SK-N-SH (cell line): ENCODE measurements at regions not wholly inside any gene's neighbourhood (a gene's known extent, or its start where the extent isn't known, plus 50 kb on each side); places are given as distances from the start of the nearest gene placed in this dataset.

Source experiments
- CTCF ChIA-PET: fragments of 300-600, 350-600 bp; formaldehyde crosslinking; extraction: SDS; loops from one replicate; lab custom pipeline; 2021; lab: Yijun Ruan, JAX
- POLR2A ChIA-PET: fragments of 350-600 bp; sonication (Branson Sonifier 250); formaldehyde crosslinking; extraction: SDS; loops from one replicate; lab custom pipeline; 2020; ENCODE audit warnings: antibody characterized with exemption, inconsistent platforms; lab: Yijun Ruan, JAX
- DNase-seq: peaks from one replicate; pipeline ENCODE4 v3.0.0; 2012
- H2AFZ ChIP-seq: fragments of 200-600 bp; sonication (generic); 2 replicates; pipeline ENCODE4 v1.8.1; 2016; ENCODE audit warnings: antibody characterized with exemption, mild to moderate bottlenecking, low read depth
- H3F3A ChIP-seq: fragments of 200-600 bp; sonication (generic); replicated peaks from 2 replicates; pipeline ENCODE3; 2016; ENCODE audit warnings: antibody characterized with exemption, mild to moderate bottlenecking; ENCODE audit not compliant: insufficient read depth
- H3K27ac ChIP-seq, 2 experiments: fragments of 200-500 bp in 1 of 2; fragments of 200-600 bp in 1 of 2; sonication (Bioruptor generic) in 1 of 2; sonication (generic), shearing (Covaris generic) in 1 of 2; 2 replicates each; pipeline versions ENCODE4 v1.5.1 to v1.6.1; 2014 to 2016; ENCODE audit warnings: low read depth in 2 of 2, inconsistent platforms in 1 of 2, low read length in 1 of 2, mild to moderate bottlenecking in 1 of 2, mixed read lengths in 1 of 2
- H3K27me3 ChIP-seq: fragments of 200-600 bp; sonication (generic), shearing (Covaris generic); 2 replicates; pipeline ENCODE4 v1.6.1; 2016; ENCODE audit warnings: mixed run types; ENCODE audit not compliant: insufficient read depth
- H3K36me3 ChIP-seq, 2 experiments: fragments of 200-500 bp in 1 of 2; fragments of 200-600 bp in 1 of 2; sonication (Bioruptor generic) in 1 of 2; sonication (generic) in 1 of 2; replicated peaks in 1 of 2; 2 replicates each; pipeline versions ENCODE3 to v1.5.1; 2014 to 2016; ENCODE audit warnings: low read length in 1 of 2, mild to moderate bottlenecking in 1 of 2; ENCODE audit not compliant: insufficient read depth in 2 of 2, control insufficient read depth in 1 of 2
- H3K4me1 ChIP-seq, 2 experiments: fragments of 200-500 bp in 1 of 2; fragments of 200-600 bp in 1 of 2; sonication (Bioruptor generic) in 1 of 2; sonication (generic), shearing (Covaris generic) in 1 of 2; 2 replicates each; pipeline versions ENCODE4 v1.5.1 to v1.6.1; 2014 to 2016; ENCODE audit warnings: low read depth in 1 of 2, low read length in 1 of 2, mixed run types in 1 of 2; ENCODE audit not compliant: insufficient read depth in 2 of 2, control insufficient read depth in 1 of 2
- H3K4me2 ChIP-seq: fragments of 200-600 bp; sonication (generic), shearing (Covaris generic); 2 replicates; pipeline ENCODE4 v1.6.1; 2017; ENCODE audit warnings: mixed run types
- H3K4me3 ChIP-seq, 2 experiments: fragments of 200-500 bp in 1 of 2; fragments of 200-600 bp in 1 of 2; sonication (Bioruptor generic) in 1 of 2; sonication (generic), shearing (Covaris generic) in 1 of 2; 2 replicates each; pipeline versions ENCODE4 v1.5.1 to v1.8.1; 2014 to 2016; ENCODE audit warnings: low read depth in 2 of 2, inconsistent platforms in 1 of 2, low read length in 1 of 2, mild to moderate bottlenecking in 1 of 2, mixed read lengths in 1 of 2, moderate library complexity in 1 of 2
- H3K79me2 ChIP-seq: fragments of 200-600 bp; sonication (generic); 2 replicates; pipeline ENCODE4 v1.8.1; 2017; ENCODE audit warnings: mild to moderate bottlenecking; ENCODE audit not compliant: insufficient read depth
- H3K9ac ChIP-seq: fragments of 200-600 bp; sonication (generic); 2 replicates; pipeline ENCODE4 v1.6.1; 2017; ENCODE audit warnings: mixed run types
- H3K9me2 ChIP-seq: fragments of 200-600 bp; sonication (generic); 2 replicates; pipeline ENCODE4 v1.6.1; 2017; ENCODE audit warnings: mixed run types
- H3K9me3 ChIP-seq: fragments of 200-600 bp; sonication (generic); 2 replicates; pipeline ENCODE4 v1.6.1; 2017; ENCODE audit warnings: mixed run types, mild to moderate bottlenecking, moderate library complexity
- H4K20me1 ChIP-seq: fragments of 200-600 bp; sonication (generic); 2 replicates; pipeline ENCODE4 v1.6.1; 2017; ENCODE audit warnings: mild to moderate bottlenecking, mixed run types; ENCODE audit not compliant: insufficient read depth
- CHD2 ChIP-seq: fragments of 150-350 bp; IDR thresholded peaks from 2 replicates; pipeline ENCODE4 v1.6.1; 2018; ENCODE audit warnings: low read length; ENCODE audit not compliant: partially characterized antibody
- EP300 ChIP-seq, 2 experiments: IDR thresholded peaks; 2 replicates each; pipeline versions ENCODE4 v1.4.0 to v1.6.1; 2012; ENCODE audit warnings: borderline replicate concordance in 1 of 2, low read depth in 1 of 2, low read length in 1 of 2
- EZH2phosphoT487 ChIP-seq: fragments of 200-600 bp; sonication (generic); IDR thresholded peaks from 2 replicates; pipeline ENCODE4 v1.6.1; 2017; ENCODE audit warnings: low read depth, mixed run types, mild to moderate bottlenecking, antibody characterized with exemption, moderate library complexity, borderline replicate concordance
- FOSL2 ChIP-seq: IDR thresholded peaks from 2 replicates; pipeline ENCODE4 v1.4.0; 2012; ENCODE audit warnings: low read depth, mild to moderate bottlenecking, moderate library complexity, borderline replicate concordance
- GABPA ChIP-seq: IDR thresholded peaks from 2 replicates; pipeline ENCODE4 v1.4.0; 2012; ENCODE audit warnings: low read depth, mild to moderate bottlenecking
- JUND ChIP-seq: IDR thresholded peaks from 2 replicates; pipeline ENCODE4 v1.4.0; 2012
- MXI1 ChIP-seq: IDR thresholded peaks from 2 replicates; pipeline ENCODE4 v1.6.1; 2012; ENCODE audit warnings: mild to moderate bottlenecking, low read depth, low read length, improper control_type of control experiment
- NRF1 ChIP-seq: IDR thresholded peaks from 2 replicates; pipeline ENCODE4 v1.6.1; 2012; ENCODE audit warnings: low read depth, mild to moderate bottlenecking, low read length
- POLR2AphosphoS5 ChIP-seq: IDR thresholded peaks from 2 replicates; pipeline ENCODE4 v1.6.1; 2012; ENCODE audit warnings: low read depth, low read length
- RXRA ChIP-seq: IDR thresholded peaks from 2 replicates; pipeline ENCODE4 v1.4.0; 2012; ENCODE audit warnings: low read depth, mild to moderate bottlenecking, borderline replicate concordance
- SMC3 ChIP-seq: IDR thresholded peaks from 2 replicates; pipeline ENCODE4 v1.6.1; 2012; ENCODE audit warnings: low read depth, low read length, improper control_type of control experiment
- TAF1 ChIP-seq: IDR thresholded peaks from 2 replicates; pipeline ENCODE4 v1.6.1; 2012; ENCODE audit warnings: low read depth, mild to moderate bottlenecking, low read length, moderate library complexity, borderline replicate concordance
- TEAD4 ChIP-seq: IDR thresholded peaks from 2 replicates; pipeline ENCODE4 v1.4.0; 2012; ENCODE audit warnings: mild to moderate bottlenecking, borderline replicate concordance; ENCODE audit not compliant: insufficient read depth
- YY1 ChIP-seq: IDR thresholded peaks from 2 replicates; pipeline ENCODE4 v1.4.0; 2012; ENCODE audit warnings: low read depth, mild to moderate bottlenecking
- WGBS: methylation state at CpG from one replicate; pipeline ENCODE4 v1.1.6; 2017; ENCODE audit warnings: low lambda C conversion rate; 5-methylcytosine and 5-hydroxymethylcytosine counted together
- TF ChIP-seq, protein P1 (sequence below): fragments of 200-600 bp; sonication (generic); IDR thresholded peaks from 2 replicates; pipeline ENCODE4 v1.6.1; 2017; ENCODE audit warnings: antibody characterized with exemption, mild to moderate bottlenecking, moderate library complexity
- TF ChIP-seq, protein P2 (sequence below): fragments of 150-350 bp; IDR thresholded peaks from 2 replicates; pipeline ENCODE4 v1.6.1; 2016; ENCODE audit warnings: mild to moderate bottlenecking, low read depth, low read length
- TF ChIP-seq, protein P3 (sequence below): fragments of 150-350 bp; IDR thresholded peaks from 2 replicates; pipeline ENCODE4 v1.6.1; 2017; ENCODE audit warnings: antibody characterized with exemption, low read length, low read depth, borderline replicate concordance
- TF ChIP-seq, protein P4 (sequence below): IDR thresholded peaks from 2 replicates; pipeline ENCODE4 v1.6.1; 2012; ENCODE audit warnings: mild to moderate bottlenecking, low read depth, low read length, moderate library complexity
- TF ChIP-seq, protein P5 (sequence below): IDR thresholded peaks from 2 replicates; pipeline ENCODE4 v1.4.0; 2012; ENCODE audit warnings: low read depth
- TF ChIP-seq, protein P6 (sequence below): IDR thresholded peaks from 2 replicates; pipeline ENCODE4; 2012

DNA sequence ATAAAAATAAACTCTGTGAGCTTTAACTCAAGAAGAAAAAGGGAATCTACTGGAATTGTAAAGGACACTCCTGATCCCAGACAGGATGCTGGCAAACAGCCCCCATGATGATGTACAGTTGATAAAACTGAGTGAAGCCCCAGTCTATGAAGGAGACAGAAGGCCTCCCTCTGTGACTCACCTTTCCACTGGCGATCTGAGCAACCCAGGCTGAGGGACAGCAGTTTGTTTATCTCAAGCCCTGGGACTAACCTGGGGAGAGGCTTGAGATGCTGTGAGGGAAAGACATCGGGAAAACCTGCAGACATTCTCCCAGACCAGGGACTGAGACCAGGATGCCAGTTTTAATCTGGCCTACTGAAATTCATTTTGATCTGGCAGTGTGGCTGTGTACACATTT, 104.5 kb upstream of the CDH2 start:
- Histone ChIP-seq H3K4me2 (no peak overlapping the region), H3F3A (no peaks in the 10 kb centered on the region), H3K4me1 (peaks cover 0 to 10% of the 10 kb centered on the region in 2 experiments; a peak in 2 of 4 replicates), H3K9me2 (no peaks in the 10 kb centered on the region), H3K27ac (peak overlapping the region in 1 of 2 experiments; percentile 43; a peak in 1 of 4 replicates), H2AFZ (no peak overlapping the region), H3K36me3 (no peaks in the 10 kb centered on the region), H3K79me2 (no peaks in the 10 kb centered on the region), H3K9ac (no peak overlapping the region), H4K20me1 (no peaks in the 10 kb centered on the region), H3K9me3 (no peaks in the 10 kb centered on the region), H3K27me3 (no peaks in the 10 kb centered on the region), H3K4me3 (no peak overlapping the region)
- peak; percentile 25 for DNase-seq
- POLR2A ChIA-PET: no interaction called here
- 100% methylated on average over 1 of the region's 2 CpGs for WGBS
- CTCF ChIA-PET: no interaction called here
- no peak for TF ChIP-seq TEAD4
- no peak for TF ChIP-seq MXI1
- TF ChIP-seq CHD2: no peak
- TF ChIP-seq, protein P1, sequence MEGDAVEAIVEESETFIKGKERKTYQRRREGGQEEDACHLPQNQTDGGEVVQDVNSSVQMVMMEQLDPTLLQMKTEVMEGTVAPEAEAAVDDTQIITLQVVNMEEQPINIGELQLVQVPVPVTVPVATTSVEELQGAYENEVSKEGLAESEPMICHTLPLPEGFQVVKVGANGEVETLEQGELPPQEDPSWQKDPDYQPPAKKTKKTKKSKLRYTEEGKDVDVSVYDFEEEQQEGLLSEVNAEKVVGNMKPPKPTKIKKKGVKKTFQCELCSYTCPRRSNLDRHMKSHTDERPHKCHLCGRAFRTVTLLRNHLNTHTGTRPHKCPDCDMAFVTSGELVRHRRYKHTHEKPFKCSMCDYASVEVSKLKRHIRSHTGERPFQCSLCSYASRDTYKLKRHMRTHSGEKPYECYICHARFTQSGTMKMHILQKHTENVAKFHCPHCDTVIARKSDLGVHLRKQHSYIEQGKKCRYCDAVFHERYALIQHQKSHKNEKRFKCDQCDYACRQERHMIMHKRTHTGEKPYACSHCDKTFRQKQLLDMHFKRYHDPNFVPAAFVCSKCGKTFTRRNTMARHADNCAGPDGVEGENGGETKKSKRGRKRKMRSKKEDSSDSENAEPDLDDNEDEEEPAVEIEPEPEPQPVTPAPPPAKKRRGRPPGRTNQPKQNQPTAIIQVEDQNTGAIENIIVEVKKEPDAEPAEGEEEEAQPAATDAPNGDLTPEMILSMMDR: no peak
- TF ChIP-seq, protein P2, sequence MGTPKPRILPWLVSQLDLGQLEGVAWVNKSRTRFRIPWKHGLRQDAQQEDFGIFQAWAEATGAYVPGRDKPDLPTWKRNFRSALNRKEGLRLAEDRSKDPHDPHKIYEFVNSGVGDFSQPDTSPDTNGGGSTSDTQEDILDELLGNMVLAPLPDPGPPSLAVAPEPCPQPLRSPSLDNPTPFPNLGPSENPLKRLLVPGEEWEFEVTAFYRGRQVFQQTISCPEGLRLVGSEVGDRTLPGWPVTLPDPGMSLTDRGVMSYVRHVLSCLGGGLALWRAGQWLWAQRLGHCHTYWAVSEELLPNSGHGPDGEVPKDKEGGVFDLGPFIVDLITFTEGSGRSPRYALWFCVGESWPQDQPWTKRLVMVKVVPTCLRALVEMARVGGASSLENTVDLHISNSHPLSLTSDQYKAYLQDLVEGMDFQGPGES: no peak
- TF ChIP-seq, protein P3, sequence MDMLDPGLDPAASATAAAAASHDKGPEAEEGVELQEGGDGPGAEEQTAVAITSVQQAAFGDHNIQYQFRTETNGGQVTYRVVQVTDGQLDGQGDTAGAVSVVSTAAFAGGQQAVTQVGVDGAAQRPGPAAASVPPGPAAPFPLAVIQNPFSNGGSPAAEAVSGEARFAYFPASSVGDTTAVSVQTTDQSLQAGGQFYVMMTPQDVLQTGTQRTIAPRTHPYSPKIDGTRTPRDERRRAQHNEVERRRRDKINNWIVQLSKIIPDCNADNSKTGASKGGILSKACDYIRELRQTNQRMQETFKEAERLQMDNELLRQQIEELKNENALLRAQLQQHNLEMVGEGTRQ: no peak
- TF ChIP-seq, protein P4, sequence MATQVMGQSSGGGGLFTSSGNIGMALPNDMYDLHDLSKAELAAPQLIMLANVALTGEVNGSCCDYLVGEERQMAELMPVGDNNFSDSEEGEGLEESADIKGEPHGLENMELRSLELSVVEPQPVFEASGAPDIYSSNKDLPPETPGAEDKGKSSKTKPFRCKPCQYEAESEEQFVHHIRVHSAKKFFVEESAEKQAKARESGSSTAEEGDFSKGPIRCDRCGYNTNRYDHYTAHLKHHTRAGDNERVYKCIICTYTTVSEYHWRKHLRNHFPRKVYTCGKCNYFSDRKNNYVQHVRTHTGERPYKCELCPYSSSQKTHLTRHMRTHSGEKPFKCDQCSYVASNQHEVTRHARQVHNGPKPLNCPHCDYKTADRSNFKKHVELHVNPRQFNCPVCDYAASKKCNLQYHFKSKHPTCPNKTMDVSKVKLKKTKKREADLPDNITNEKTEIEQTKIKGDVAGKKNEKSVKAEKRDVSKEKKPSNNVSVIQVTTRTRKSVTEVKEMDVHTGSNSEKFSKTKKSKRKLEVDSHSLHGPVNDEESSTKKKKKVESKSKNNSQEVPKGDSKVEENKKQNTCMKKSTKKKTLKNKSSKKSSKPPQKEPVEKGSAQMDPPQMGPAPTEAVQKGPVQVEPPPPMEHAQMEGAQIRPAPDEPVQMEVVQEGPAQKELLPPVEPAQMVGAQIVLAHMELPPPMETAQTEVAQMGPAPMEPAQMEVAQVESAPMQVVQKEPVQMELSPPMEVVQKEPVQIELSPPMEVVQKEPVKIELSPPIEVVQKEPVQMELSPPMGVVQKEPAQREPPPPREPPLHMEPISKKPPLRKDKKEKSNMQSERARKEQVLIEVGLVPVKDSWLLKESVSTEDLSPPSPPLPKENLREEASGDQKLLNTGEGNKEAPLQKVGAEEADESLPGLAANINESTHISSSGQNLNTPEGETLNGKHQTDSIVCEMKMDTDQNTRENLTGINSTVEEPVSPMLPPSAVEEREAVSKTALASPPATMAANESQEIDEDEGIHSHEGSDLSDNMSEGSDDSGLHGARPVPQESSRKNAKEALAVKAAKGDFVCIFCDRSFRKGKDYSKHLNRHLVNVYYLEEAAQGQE: no peak
- no peak for TF ChIP-seq FOSL2
- TF ChIP-seq EP300 (IDR thresholded peaks at IDR 0.05; ENCODE audit: borderline replicate concordance in 1 of 2, low read depth in 1 of 2, low read length in 1 of 2): no peak
- TF ChIP-seq, protein P5, sequence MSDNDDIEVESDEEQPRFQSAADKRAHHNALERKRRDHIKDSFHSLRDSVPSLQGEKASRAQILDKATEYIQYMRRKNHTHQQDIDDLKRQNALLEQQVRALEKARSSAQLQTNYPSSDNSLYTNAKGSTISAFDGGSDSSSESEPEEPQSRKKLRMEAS: no peak
- no peak for TF ChIP-seq GABPA
- no peak for TF ChIP-seq TAF1
- TF ChIP-seq SMC3: no peak
- TF ChIP-seq NRF1: no peak
- TF ChIP-seq POLR2AphosphoS5: no peak
- no peak for TF ChIP-seq YY1
- no peak for TF ChIP-seq RXRA
- no peak for TF ChIP-seq EZH2phosphoT487
- TF ChIP-seq, protein P6, sequence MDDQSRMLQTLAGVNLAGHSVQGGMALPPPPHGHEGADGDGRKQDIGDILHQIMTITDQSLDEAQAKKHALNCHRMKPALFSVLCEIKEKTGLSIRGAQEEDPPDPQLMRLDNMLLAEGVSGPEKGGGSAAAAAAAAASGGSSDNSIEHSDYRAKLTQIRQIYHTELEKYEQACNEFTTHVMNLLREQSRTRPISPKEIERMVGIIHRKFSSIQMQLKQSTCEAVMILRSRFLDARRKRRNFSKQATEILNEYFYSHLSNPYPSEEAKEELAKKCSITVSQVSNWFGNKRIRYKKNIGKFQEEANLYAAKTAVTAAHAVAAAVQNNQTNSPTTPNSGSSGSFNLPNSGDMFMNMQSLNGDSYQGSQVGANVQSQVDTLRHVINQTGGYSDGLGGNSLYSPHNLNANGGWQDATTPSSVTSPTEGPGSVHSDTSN: no peak
- TF ChIP-seq JUND: no peak
